PC-9 (cell line): ENCODE measurements at regions not wholly inside any gene's neighbourhood (a gene's known extent, or its start where the extent isn't known, plus 50 kb on each side); places are given as distances from the start of the nearest gene placed in this dataset.

Source experiments
- CTCF ChIP-seq: fragments of 200-600 bp; sonication (generic); conservative IDR thresholded peaks from 2 replicates; pipeline ENCODE4 v1.6.1; 2017; ENCODE audit warnings: mixed run types, antibody characterized with exemption, mild to moderate bottlenecking, moderate library complexity
- EZH2 ChIP-seq: fragments of 200-600 bp; sonication (generic); IDR thresholded peaks from 2 replicates; pipeline ENCODE4 v1.8.0; 2017; ENCODE audit warnings: antibody characterized with exemption, low read depth

GRCh38 chr4:79823148-79823763, 249.8 kb downstream of the ANTXR2 start:
- no peak for TF ChIP-seq EZH2
- TF ChIP-seq CTCF = no peak
